ENCODE measurements at regions not wholly inside any gene's neighbourhood (a gene's known extent, or its start where the extent isn't known, plus 50 kb on each side); places are given as distances from the start of the nearest gene placed in this dataset.

- 4% methylated on average over 10 of the region's 10 CpGs for WGBS (ENCODE audit: insufficient coverage, insufficient replicate concordance, low lambda C conversion rate, missing lambda C conversion rate)
- TF ChIP-seq GATAD2B (conservative IDR thresholded peaks at IDR 0.05; ENCODE audit: low read depth) (no peak), ETV6 (conservative IDR thresholded peaks at IDR 0.05 in 1 of 2, IDR thresholded peaks at IDR 0.05 in 1 of 2; ENCODE audit: borderline replicate concordance in 1 of 2, low read depth in 1 of 2) (no peak), CHD1 (IDR thresholded peaks at IDR 0.05; ENCODE audit: low read depth, low read length) (no peak)
- peaks cover 2 to 5% of the 10 kb centered on the region in 2 experiments; a peak in 3 of 4 replicates for H3K27me3 ChIP-seq (replicated peaks in 1 of 2; ENCODE audit: control insufficient read depth in 2 of 2, insufficient read depth in 2 of 2, low read length in 1 of 2)
- H3K79me2 ChIP-seq (ENCODE audit: control insufficient read depth, insufficient read depth, low read length): no peaks in the 10 kb centered on the region
- ChIA-PET SMC1A (ENCODE audit: uncharacterized antibody, unreplicated experiment) (no interaction called here), CTCF (no interaction called here), RAD21 (ENCODE audit: unreplicated experiment) (no interaction called here), POLR2A (no interaction called here)
- H3K4me3 ChIP-seq: no peak overlapping the region
- H2AFZ ChIP-seq (ENCODE audit: control insufficient read depth, low read depth, low read length): no peak overlapping the region
- FAIRE-seq (no peak), ATAC-seq (no peak), DNase-seq (ENCODE audit: low read depth, low spot score) (no peak)
- H3K36me3 ChIP-seq (ENCODE audit: control insufficient read depth in 2 of 2, insufficient read depth in 2 of 2, low read length in 1 of 2): no peaks in the 10 kb centered on the region
- in situ Hi-C loops (cut with MboI) (no loop called here), intact Hi-C loops (cut with micrococcal nuclease; ENCODE audit: unreplicated experiment) (no loop called here)
- H3K4me1 ChIP-seq (ENCODE audit: control insufficient read depth, insufficient read depth, low read length): no peaks in the 10 kb centered on the region
- H3K27ac ChIP-seq (ENCODE audit: control insufficient read depth, insufficient read depth): no peak overlapping the region
- no peak overlapping the region for H3K9ac ChIP-seq (ENCODE audit: control insufficient read depth, insufficient read depth, low read length)
- no peaks in the 10 kb centered on the region; the same call in 2 of the 3 replicates for H3K9me3 ChIP-seq (replicated peaks; ENCODE audit: control insufficient read depth, insufficient read depth, low read length)
- H4K20me1 ChIP-seq (ENCODE audit: control insufficient read depth, insufficient read depth): no peaks in the 10 kb centered on the region
- H3K4me2 ChIP-seq (ENCODE audit: control insufficient read depth, insufficient read depth): no peak overlapping the region
- no TSS peak for BruUV-seq (replicated peaks)
Observed at GRCh38 chr11:69576069-69576782, 64.7 kb upstream of the CCND1 start.

GRCh38 chr11:69578167-69578566 lies 62.8 kb upstream of the CCND1 start:
- POLR2A ChIA-PET: no interaction called here
- TF ChIP-seq POU2F2 (IDR thresholded peaks at IDR 0.05; ENCODE audit: borderline replicate concordance, low read depth, low read length) (no peak), PML (IDR thresholded peaks at IDR 0.05; ENCODE audit: low read length) (no peak), CBX3 (IDR thresholded peaks at IDR 0.05; ENCODE audit: borderline replicate concordance, low read depth) (no peak), RAD51 (IDR thresholded peaks at IDR 0.05) (no peak), HCFC1 (IDR thresholded peaks at IDR 0.05; ENCODE audit: low read length) (no peak), KAT2A (conservative IDR thresholded peaks at IDR 0.05; ENCODE audit: control insufficient read depth, low read depth, low read length) (no peak), POLR2AphosphoS2 (IDR thresholded peaks at IDR 0.05; ENCODE audit: low read depth, low read length) (no peak), CREB1 (IDR thresholded peaks at IDR 0.05; ENCODE audit: low read depth) (no peak), EGR1 (IDR thresholded peaks at IDR 0.05; ENCODE audit: borderline replicate concordance in 1 of 2, low read depth in 2 of 2, low read length in 2 of 2) (no peak), MYC (IDR thresholded peaks at IDR 0.05; ENCODE audit: insufficient read depth, insufficient read length, insufficient replicate concordance, low read length, severe bottlenecking) (no peak), SKIL (IDR thresholded peaks at IDR 0.05; ENCODE audit: low read depth, poor library complexity, severe bottlenecking) (no peak), BRCA1 (IDR thresholded peaks at IDR 0.05; ENCODE audit: low read depth, low read length) (no peak)

More at GRCh38 chr11:69578167-69578566, 62.8 kb upstream of the CCND1 start:
- H3K4me2 ChIP-seq (ENCODE audit: control insufficient read depth, insufficient read depth): no peak overlapping the region
- H2AFZ ChIP-seq (ENCODE audit: control insufficient read depth, low read depth, low read length): no peak overlapping the region
- RAD21 ChIA-PET (ENCODE audit: unreplicated experiment): no interaction called here
- ATAC-seq: peak; percentile 34; the same call in 2 of the 3 replicates
- no peaks in the 10 kb centered on the region for H3K4me1 ChIP-seq (ENCODE audit: control insufficient read depth, insufficient read depth, low read length)
- CTCF ChIA-PET: no interaction called here
- intact Hi-C loops (cut with micrococcal nuclease; ENCODE audit: unreplicated experiment): no loop called here
- H4K20me1 ChIP-seq (ENCODE audit: control insufficient read depth, insufficient read depth): no peaks in the 10 kb centered on the region
- no peak for FAIRE-seq
- peak; percentile 17 for DNase-seq (ENCODE audit: low read depth, low spot score)
- H3K27me3 ChIP-seq (replicated peaks in 1 of 2; ENCODE audit: control insufficient read depth in 2 of 2, insufficient read depth in 2 of 2, low read length in 1 of 2): peaks cover 0 to 9% of the 10 kb centered on the region in 2 experiments; a peak in 3 of 4 replicates
- no peaks in the 10 kb centered on the region for H3K36me3 ChIP-seq (ENCODE audit: control insufficient read depth in 2 of 2, insufficient read depth in 2 of 2, low read length in 1 of 2)
- H3K27ac ChIP-seq (ENCODE audit: control insufficient read depth, insufficient read depth): no peak overlapping the region
- SMC1A ChIA-PET (ENCODE audit: uncharacterized antibody, unreplicated experiment): no interaction called here
- H3K9ac ChIP-seq (ENCODE audit: control insufficient read depth, insufficient read depth, low read length): no peak overlapping the region
- BruUV-seq (replicated peaks): no TSS peak
- no peak overlapping the region for H3K4me3 ChIP-seq
- in situ Hi-C loops (cut with MboI): no loop called here
- H3K9me3 ChIP-seq (replicated peaks; ENCODE audit: control insufficient read depth, insufficient read depth, low read length): no peaks in the 10 kb centered on the region; the same call in 2 of the 3 replicates
- no peaks in the 10 kb centered on the region for H3K79me2 ChIP-seq (ENCODE audit: control insufficient read depth, insufficient read depth, low read length)
- WGBS (ENCODE audit: insufficient coverage, insufficient replicate concordance, low lambda C conversion rate, missing lambda C conversion rate): 23% methylated on average over 5 of the region's 5 CpGs
